GM12892 (cell line): ENCODE measurements at regions not wholly inside any gene's neighbourhood (a gene's known extent, or its start where the extent isn't known, plus 50 kb on each side); places are given as distances from the start of the nearest gene placed in this dataset.

ENCODE experiments used
- POLR2A ChIP-seq: IDR thresholded peaks from 2 replicates; pipeline ENCODE4 v1.6.1; 2011; ENCODE audit warnings: low read depth, low read length, control low read depth
- POLR2AphosphoS5 ChIP-seq: IDR thresholded peaks from 2 replicates; pipeline ENCODE4 v1.6.1; 2011; ENCODE audit warnings: low read depth, low read length, control low read depth
- TAF1 ChIP-seq: IDR thresholded peaks from 2 replicates; pipeline ENCODE4 v1.6.1; 2011; ENCODE audit warnings: low read depth, mild to moderate bottlenecking, control low read depth, low read length, borderline replicate concordance

DNA sequence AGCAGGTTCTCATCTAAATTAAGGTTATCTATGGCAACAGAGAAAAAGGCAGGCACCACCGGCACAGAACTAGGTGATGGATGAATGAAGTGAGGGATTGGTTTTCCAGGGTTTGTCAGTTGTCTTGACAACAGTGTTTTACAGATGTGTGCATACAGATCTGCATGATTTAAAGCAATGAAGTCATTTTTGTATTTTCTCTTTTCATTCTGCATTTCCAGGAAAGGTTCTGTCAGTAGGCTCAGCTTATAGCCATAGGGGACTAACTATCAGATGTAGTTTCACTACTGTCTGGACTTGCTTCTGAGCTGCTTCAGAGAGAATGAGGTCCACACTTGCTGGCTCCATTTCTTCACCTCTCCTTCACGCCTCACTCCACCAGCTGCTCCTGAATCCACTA, 98.2 kb upstream of the LMO4 start:
- TF ChIP-seq POLR2A (no peak), POLR2AphosphoS5 (no peak), TAF1 (no peak)
